ENCODE measurements at regions not wholly inside any gene's neighbourhood (a gene's known extent, or its start where the extent isn't known, plus 50 kb on each side); places are given as distances from the start of the nearest gene placed in this dataset.
"Not testable (repeated sequence)": the region's sequence is repeated elsewhere in the genome, so short reads cannot be mapped to it uniquely, and the experiment has no call there.

GRCh38 chr4:150026987-150027386 is 51.3 kb upstream of the DCLK2 start:
- not testable (repeated sequence) for DNase-seq (ENCODE audit: low spot score)

Measured in umbilical cord (tissue), 1 donor.